K562 (cell line): ENCODE measurements at regions not wholly inside any gene's neighbourhood (a gene's known extent, or its start where the extent isn't known, plus 50 kb on each side); places are given as distances from the start of the nearest gene placed in this dataset.

Experiments used
- ATAC-seq: fragments of 200-7000 bp; cut with Tn5 transposase; 3 replicates; pipeline ENCODE4 v1.9.1; 2020; ENCODE audit warnings: moderate library complexity
- BruUV-seq: library from RNA; stranded (reverse); fragments of 400-500 nt; replicated peaks from 2 replicates; lab custom pipeline; 2021; lab: Mats Ljungman, UMichigan
- CTCF ChIA-PET: fragments of 300-600 bp; formaldehyde crosslinking; extraction: SDS; loops from one replicate; lab custom pipeline; 2021; ENCODE audit warnings: low intra/inter-chr PET ratio; lab: Yijun Ruan, JAX
- POLR2A ChIA-PET: fragments of 300-600, 350-650 bp; sonication (Branson Sonifier 250); formaldehyde crosslinking; extraction: SDS; loops from one replicate; lab custom pipeline; 2021; ENCODE audit warnings: antibody characterized with exemption, inconsistent platforms; lab: Yijun Ruan, JAX
- DNase-seq, 4 experiments: peaks; one replicate each; pipeline versions ENCODE4 v3.0.0 to v3.0.0-alpha.2; 2011 to 2018; ENCODE audit warnings: low spot score in 3 of 4, mixed read lengths in 3 of 4; ENCODE audit errors: extremely low read depth in 1 of 4
- FAIRE-seq: peaks from 2 replicates; lab custom pipeline; 2011; peaks lifted over from hg19 to GRCh38; lab: Jason Lieb, UNC
- H2AFZ ChIP-seq: 2 replicates; pipeline ENCODE4 v1.6.0; 2011; ENCODE audit warnings: low read depth, low read length, control low read depth, inconsistent platforms
- H3K27ac ChIP-seq: fragments of 200-600 bp; 3 replicates; pipeline ENCODE4 v1.8.0; 2011; ENCODE audit warnings: low read depth, mild to moderate bottlenecking, control low read depth, inconsistent platforms, low read length, moderate library complexity, mixed read lengths; ENCODE audit errors: extremely low read depth
- H3K27me3 ChIP-seq, 2 experiments: fragments of 300-600 bp in 1 of 2; 2 replicates in 1 of 2; 3 replicates in 1 of 2; pipeline versions ENCODE4 v1.6.0 to v1.8.0; 2011; ENCODE audit warnings: inconsistent platforms in 2 of 2, low read length in 2 of 2, mild to moderate bottlenecking in 1 of 2, mixed read lengths in 1 of 2, moderate library complexity in 1 of 2; ENCODE audit not compliant: control insufficient read depth in 2 of 2, insufficient read depth in 2 of 2
- H3K36me3 ChIP-seq: fragments of 300-600 bp; 3 replicates; pipeline ENCODE4 v1.8.0; 2011; ENCODE audit warnings: mild to moderate bottlenecking, low read length, inconsistent platforms; ENCODE audit not compliant: control insufficient read depth, insufficient read depth
- H3K4me1 ChIP-seq, 2 experiments: fragments of 200-600 bp in 1 of 2; replicated peaks in 1 of 2; 2 replicates in 1 of 2; 3 replicates in 1 of 2; pipeline versions ENCODE4 v1.5.1 to v1.8.0; 2011; ENCODE audit warnings: inconsistent platforms in 2 of 2, low read length in 2 of 2, mild to moderate bottlenecking in 1 of 2, mixed read lengths in 1 of 2, moderate library complexity in 1 of 2; ENCODE audit not compliant: control insufficient read depth in 2 of 2, insufficient read depth in 2 of 2
- H3K4me2 ChIP-seq: 2 replicates; pipeline ENCODE4 v1.6.1; 2011; ENCODE audit warnings: low read length, control low read depth, inconsistent platforms, mixed read lengths; ENCODE audit not compliant: insufficient read depth
- H3K4me3 ChIP-seq: fragments of 200-600 bp; sonication (generic), shearing (Covaris generic); 2 replicates; pipeline ENCODE4 v1.5.1; 2016; ENCODE audit warnings: control low read depth, inconsistent platforms
- H3K79me2 ChIP-seq: fragments of 200-600 bp; 3 replicates; pipeline ENCODE4 v1.8.0; 2011; ENCODE audit warnings: low read length, inconsistent platforms; ENCODE audit not compliant: control insufficient read depth, insufficient read depth
- H3K9ac ChIP-seq, 2 experiments: 2 replicates each; pipeline versions ENCODE4 v1.6.0 to v1.6.1; 2011; ENCODE audit warnings: low read depth in 2 of 2, low read length in 2 of 2, control low read depth in 1 of 2, inconsistent platforms in 1 of 2, mild to moderate bottlenecking in 1 of 2, mixed read lengths in 1 of 2; ENCODE audit not compliant: insufficient read depth in 1 of 2
- H3K9me1 ChIP-seq: one replicate; pipeline ENCODE4 v1.6.0; 2011; ENCODE audit warnings: inconsistent platforms, mild to moderate bottlenecking, low read length, moderate library complexity; ENCODE audit not compliant: control insufficient read depth, insufficient read depth
- H3K9me3 ChIP-seq: replicated peaks from 2 replicates; pipeline ENCODE4 v1.5.1; 2011; ENCODE audit warnings: low read depth, low read length, inconsistent platforms; ENCODE audit not compliant: control insufficient read depth, insufficient read depth
- H4K20me1 ChIP-seq: replicated peaks from 2 replicates; pipeline ENCODE4 v1.6.1; 2011; ENCODE audit warnings: low read length, inconsistent platforms, mixed read lengths; ENCODE audit not compliant: control insufficient read depth, insufficient read depth
- E2F6 ChIP-seq, 2 experiments: IDR thresholded peaks; 2 replicates each; pipeline ENCODE4 v1.6.1; 2011; ENCODE audit warnings: borderline replicate concordance in 1 of 2, control low read depth in 1 of 2, low read depth in 1 of 2, low read length in 1 of 2, mild to moderate bottlenecking in 1 of 2, mixed read lengths in 1 of 2, moderate library complexity in 1 of 2; ENCODE audit not compliant: insufficient read depth in 1 of 2, insufficient read length in 1 of 2, poor library complexity in 1 of 2, severe bottlenecking in 1 of 2; ENCODE audit errors: extremely low read depth in 1 of 2
- FOXP4 ChIP-seq: sonication (generic); formaldehyde crosslinking; IDR thresholded peaks from 2 replicates; pipeline ENCODE4 v1.8.0; 2022; ENCODE audit warnings: mild to moderate bottlenecking, missing genetic modification reagents, borderline replicate concordance
- HDAC3 ChIP-seq: fragments of 450-650 bp; IDR thresholded peaks from 2 replicates; pipeline ENCODE4 v1.6.1; 2018; ENCODE audit warnings: borderline replicate concordance, mild to moderate bottlenecking, moderate library complexity; ENCODE audit not compliant: partially characterized antibody
- HLTF ChIP-seq: fragments of 450-650 bp; IDR thresholded peaks from 2 replicates; pipeline ENCODE4 v1.6.1; 2016
- NCOR1 ChIP-seq: fragments of 450-650 bp; IDR thresholded peaks from 2 replicates; pipeline ENCODE4 v1.6.1; 2016; ENCODE audit warnings: mild to moderate bottlenecking, moderate library complexity
- NFATC3 ChIP-seq: fragments of 450-650 bp; IDR thresholded peaks from 2 replicates; pipeline ENCODE4 v1.6.1; 2017; ENCODE audit warnings: mild to moderate bottlenecking
- RBM15 ChIP-seq: fragments of 200-400 bp; formaldehyde crosslinking; IDR thresholded peaks from 2 replicates; pipeline ENCODE4 v1.6.1; 2018; ENCODE audit warnings: mild to moderate bottlenecking, low read length, moderate library complexity; ENCODE audit not compliant: insufficient read depth
- SMAD4 ChIP-seq: fragments of 250-450 bp; sonication (Bioruptor Pico); conservative IDR thresholded peaks from 2 replicates; pipeline ENCODE4 v1.8.0; 2021; ENCODE audit warnings: inconsistent platforms, mild to moderate bottlenecking, moderate library complexity
- SRSF9 ChIP-seq: fragments of 200-400 bp; formaldehyde crosslinking; IDR thresholded peaks from 2 replicates; pipeline ENCODE4 v1.6.1; 2017; ENCODE audit warnings: low read depth, low read length, borderline replicate concordance
- TEAD4 ChIP-seq, 2 experiments: sonication (generic) in 1 of 2; formaldehyde crosslinking in 1 of 2; IDR thresholded peaks; 2 replicates each; pipeline versions ENCODE4 v1.6.1 to v1.8.0; 2012 to 2022; ENCODE audit warnings: borderline replicate concordance in 1 of 2, inconsistent platforms in 1 of 2, low read length in 1 of 2, mild to moderate bottlenecking in 1 of 2, missing genetic modification reagents in 1 of 2
- TOE1 ChIP-seq, 2 experiments: fragments of 450-650 bp in 1 of 2; sonication (generic) in 1 of 2; formaldehyde crosslinking in 1 of 2; IDR thresholded peaks; 2 replicates each; pipeline versions ENCODE4 v1.7.1 to v1.8.0; 2016 to 2022; ENCODE audit warnings: borderline replicate concordance in 2 of 2, mild to moderate bottlenecking in 2 of 2, antibody characterized with exemption in 1 of 2, inconsistent platforms in 1 of 2, low read depth in 1 of 2, missing genetic modification reagents in 1 of 2, moderate library complexity in 1 of 2
- ZBTB34 ChIP-seq: fragments of 250-450 bp; sonication (Bioruptor Pico); IDR thresholded peaks from 2 replicates; pipeline ENCODE4 v1.8.0; 2021; ENCODE audit warnings: mild to moderate bottlenecking, moderate library complexity
- ZNF263 ChIP-seq: sonication (generic); formaldehyde crosslinking; IDR thresholded peaks from 2 replicates; pipeline ENCODE4 v1.8.0; 2022; ENCODE audit warnings: mild to moderate bottlenecking, missing genetic modification reagents, borderline replicate concordance
- WGBS: fragments of 100-300 bp; shearing (Covaris generic); methylation state at CpG from one replicate; pipeline ENCODE4 v1.1.6; 2016; ENCODE audit warnings: low coverage, mixed read lengths; ENCODE audit not compliant: insufficient coverage; ENCODE audit errors: missing lambda C conversion rate; 5-methylcytosine and 5-hydroxymethylcytosine counted together
- in situ Hi-C: fragments of 300-500 bp; cut with MboI; formaldehyde crosslinking; loops from 4 replicates; pipeline ENCODE4 v1.15.0; 2018; ENCODE audit warnings: inconsistent platforms, mixed read lengths
- intact Hi-C: fragments of 100-400 bp; cut with micrococcal nuclease; formaldehyde crosslinking; loops from 2 replicates; pipeline ENCODE4 v1.14.2; 2022

GRCh38 chr1:230565141-230565540 is 77.1 kb upstream of the COG2 start (continued):
- TF ChIP-seq TEAD4 (IDR thresholded peaks at IDR 0.05; ENCODE audit: low read length), result no peak
- no peak for TF ChIP-seq TEAD4 (CRISPR knock-in tag; IDR thresholded peaks at IDR 0.05; ENCODE audit: borderline replicate concordance)
- TF ChIP-seq E2F6 (IDR thresholded peaks at IDR 0.05; ENCODE audit: borderline replicate concordance in 1 of 2, extremely low read depth in 1 of 2, insufficient read depth in 1 of 2, insufficient read length in 1 of 2, low read depth in 1 of 2, low read length in 1 of 2, poor library complexity in 1 of 2, severe bottlenecking in 1 of 2), result no peak
- no peak for TF ChIP-seq SRSF9

GRCh38 chr1:230563591-230563990 is 78.7 kb upstream of the COG2 start:
- H3K9ac ChIP-seq, result no peak overlapping the region
- 1% methylated on average over 7 of the region's 7 CpGs for WGBS
- H3K27ac ChIP-seq, result no peak overlapping the region
- H3K4me1 ChIP-seq, result no peaks in the 10 kb centered on the region
- FAIRE-seq, result peak; percentile 75
- no peaks in the 10 kb centered on the region for H4K20me1 ChIP-seq
- H2AFZ ChIP-seq, result no peak overlapping the region
- no peaks in the 10 kb centered on the region for H3K36me3 ChIP-seq
- no peak overlapping the region for H3K4me2 ChIP-seq
- DNase-seq, result no peak
- POLR2A ChIA-PET, result interaction anchor here (0.6 to 0.9 kb wide), 3 partner anchors 35 to 1221 kb away, joined by 3 read pairs; no protein-coding TSS in a partner anchor
- intact Hi-C loops (no loop called here), in situ Hi-C loops (no loop called here)
- H3K9me1 ChIP-seq, result no peaks in the 10 kb centered on the region
- no peaks in the 10 kb centered on the region for H3K79me2 ChIP-seq
- CTCF ChIA-PET, result no interaction called here
- no peak overlapping the region for H3K4me3 ChIP-seq
- ATAC-seq, result no peak
- BruUV-seq, result no TSS peak
- H3K9me3 ChIP-seq, result no peaks in the 10 kb centered on the region
- peaks cover 0 to 3% of the 10 kb centered on the region in 2 experiments; a peak in 1 of 5 replicates for H3K27me3 ChIP-seq
- TF ChIP-seq HDAC3, result no peak
- no peak for TF ChIP-seq NCOR1
- TF ChIP-seq NFATC3, result no peak
- TF ChIP-seq FOXP4 (CRISPR knock-in tag), result no peak
- no peak for TF ChIP-seq TOE1 (IDR thresholded peaks at IDR 0.05; ENCODE audit: borderline replicate concordance)
- no peak for TF ChIP-seq TOE1 (CRISPR knock-in tag; IDR thresholded peaks at IDR 0.05; ENCODE audit: borderline replicate concordance, low read depth)
- no peak for TF ChIP-seq ZNF263 (CRISPR knock-in tag)
- TF ChIP-seq SRSF9, result no peak
- TF ChIP-seq HLTF, result no peak
- TF ChIP-seq SMAD4 (CRISPR knock-in tag), result no peak
- no peak for TF ChIP-seq ZBTB34 (CRISPR knock-in tag)
- no peak for TF ChIP-seq RBM15
